GM19035 (cell line): ENCODE measurements at regions not wholly inside any gene's neighbourhood (a gene's known extent, or its start where the extent isn't known, plus 50 kb on each side); places are given as distances from the start of the nearest gene placed in this dataset.

ENCODE experiments used
- ATAC-seq: cut with Tn5 transposase; IDR thresholded peaks from one replicate; pipeline ENCODE4 v1.9.1; 2021; ENCODE audit not compliant: unreplicated experiment

DNA sequence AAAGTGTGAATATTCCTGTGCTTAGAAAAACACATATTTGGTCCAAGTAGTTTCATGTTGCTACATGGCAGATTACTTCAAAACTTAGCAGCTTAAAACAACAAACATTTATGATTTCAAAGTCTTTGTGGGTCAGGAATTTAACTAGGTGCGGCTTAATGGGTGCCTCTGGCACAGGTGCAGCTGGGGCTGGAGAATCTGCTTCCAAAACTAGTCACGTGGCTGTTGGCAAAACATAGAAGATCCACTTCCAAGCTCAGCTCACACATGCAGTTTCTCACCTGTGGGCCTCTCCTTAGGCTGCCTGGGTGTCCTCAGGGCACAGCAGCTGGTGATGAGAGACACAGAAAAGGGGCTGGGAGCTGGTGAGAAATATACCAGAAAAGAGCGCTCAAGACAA, 263.4 kb downstream of the TTLL7 start:
- ATAC-seq, result no peak

DNA sequence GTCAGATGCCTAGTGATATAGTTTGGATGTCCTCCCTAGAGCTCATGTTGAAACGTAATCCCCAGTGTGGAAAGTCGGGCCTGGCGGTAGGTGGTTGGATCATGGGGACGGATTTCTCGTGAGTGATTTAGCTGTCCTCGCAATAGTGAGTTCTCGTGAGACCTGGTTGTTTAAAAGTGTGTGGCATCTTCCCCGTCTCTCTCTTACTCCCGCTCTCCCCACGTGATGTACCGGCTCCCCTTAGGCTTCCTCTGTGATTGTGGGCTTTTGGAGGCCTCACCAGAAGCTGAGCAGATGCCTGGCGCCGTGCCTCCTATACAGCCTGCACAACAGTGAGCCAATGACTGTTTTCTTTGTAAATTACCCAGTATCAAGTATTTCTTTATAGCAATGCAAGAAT, 264.5 kb downstream of the TTLL7 start:
- ATAC-seq, result no peak

DNA sequence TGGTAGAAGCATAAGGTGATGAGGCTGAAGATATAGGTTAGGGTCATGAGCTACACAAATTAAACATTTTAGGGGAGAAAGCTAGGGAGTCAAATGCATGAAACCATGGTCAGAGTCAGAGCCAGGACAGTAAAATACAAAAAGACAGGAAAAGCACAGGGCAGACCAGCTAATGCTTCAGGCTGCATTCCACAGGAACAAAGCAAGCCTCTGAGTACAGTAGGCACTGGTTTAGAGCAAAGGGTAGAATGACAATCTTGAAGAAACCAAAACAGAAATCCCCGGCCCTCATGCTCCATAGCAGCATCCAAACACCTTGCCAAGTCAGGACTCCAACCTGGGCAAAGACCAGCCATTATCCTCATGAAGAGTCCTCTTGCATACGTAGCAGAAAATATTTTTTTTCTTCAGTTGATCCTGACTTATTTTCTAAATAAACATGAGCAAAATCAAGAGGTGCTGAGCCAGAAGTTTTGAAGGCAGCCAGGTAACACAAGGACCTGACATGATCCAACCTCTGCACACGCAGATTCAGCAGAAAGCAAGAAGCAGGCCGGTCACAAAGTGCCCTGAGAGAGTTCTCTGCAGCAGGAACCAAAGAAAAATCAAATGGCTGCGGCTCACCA, 273.1 kb downstream of the TTLL7 start:
- ATAC-seq, result no peak

DNA sequence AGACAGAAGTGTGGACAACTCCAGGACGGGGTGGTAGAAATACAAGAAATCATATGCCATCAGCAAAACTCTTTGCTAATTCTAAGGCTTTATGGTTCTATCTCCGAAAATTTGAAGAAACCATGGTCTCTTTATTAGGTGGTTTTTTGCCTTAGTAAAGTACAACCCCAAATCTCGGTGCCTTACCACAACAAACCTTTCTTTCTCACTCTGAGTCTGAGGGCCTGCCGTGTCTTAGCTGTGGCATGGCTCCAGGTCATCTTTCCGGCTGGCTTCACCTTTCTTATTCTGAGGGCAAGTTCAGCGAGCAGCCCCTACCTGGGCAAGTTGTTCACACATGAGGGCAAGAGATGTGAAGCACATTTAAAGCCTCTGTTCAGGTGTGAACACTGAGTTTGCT, 280.6 kb downstream of the TTLL7 start:
- ATAC-seq, result no peak

DNA sequence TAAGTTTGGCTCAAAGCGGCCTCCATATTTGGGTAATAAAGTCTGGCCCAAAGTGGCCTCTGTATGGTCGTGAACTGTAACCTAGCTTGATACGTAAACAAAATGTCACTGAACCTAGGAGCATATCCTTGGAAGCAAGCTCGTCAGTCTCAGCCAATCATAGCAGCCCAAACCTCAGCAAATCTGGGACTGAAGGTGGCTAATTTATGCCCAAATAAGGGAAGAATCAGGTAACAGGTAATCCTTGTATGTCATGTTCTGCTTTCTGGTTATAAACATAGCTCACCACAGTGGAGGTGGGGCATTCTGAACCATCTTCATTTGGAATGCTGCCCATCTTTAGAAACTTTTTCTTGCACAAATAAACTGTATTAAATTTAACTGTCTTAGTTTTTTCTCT, 281.1 kb downstream of the TTLL7 start:
- ATAC-seq, result no peak

DNA sequence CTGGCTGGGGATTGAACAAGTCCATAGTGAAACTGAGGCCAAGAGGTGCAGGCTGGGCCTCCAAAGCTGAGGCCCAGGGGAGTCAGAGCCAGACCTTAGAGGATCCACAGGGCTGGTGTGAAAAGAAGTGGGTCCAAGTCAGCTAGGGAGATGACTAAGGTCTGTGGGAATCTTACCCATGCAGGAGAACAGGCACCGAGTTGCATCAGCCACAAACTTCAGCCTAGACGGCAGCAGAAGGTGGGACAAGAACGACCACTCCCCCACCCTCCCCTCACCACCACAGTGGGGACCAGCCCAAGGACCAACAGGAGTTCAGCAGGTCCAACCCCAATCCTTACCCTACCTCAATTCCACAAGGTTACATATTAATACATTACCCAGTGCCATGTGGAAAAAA, 282.3 kb downstream of the TTLL7 start:
- ATAC-seq, result no peak

DNA sequence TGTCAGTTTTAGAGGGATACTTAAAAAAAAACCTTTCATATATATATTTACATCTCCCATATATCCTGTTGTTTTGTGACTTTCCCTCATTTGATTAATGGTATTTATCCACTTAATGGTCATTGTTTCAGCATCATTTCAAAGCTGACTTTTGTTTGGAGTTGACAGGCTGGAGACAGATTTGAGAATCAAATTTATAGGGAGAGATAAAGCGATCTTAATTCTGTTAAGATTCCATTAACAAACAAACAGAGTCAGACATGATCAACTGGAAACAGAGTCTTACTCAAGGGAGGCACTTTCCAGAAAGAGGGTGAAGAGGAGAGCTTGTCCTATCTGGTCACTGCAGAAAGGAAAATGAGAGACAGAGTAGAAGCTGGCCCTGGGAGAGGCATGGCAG, 283.4 kb downstream of the TTLL7 start:
- no peak for ATAC-seq

DNA sequence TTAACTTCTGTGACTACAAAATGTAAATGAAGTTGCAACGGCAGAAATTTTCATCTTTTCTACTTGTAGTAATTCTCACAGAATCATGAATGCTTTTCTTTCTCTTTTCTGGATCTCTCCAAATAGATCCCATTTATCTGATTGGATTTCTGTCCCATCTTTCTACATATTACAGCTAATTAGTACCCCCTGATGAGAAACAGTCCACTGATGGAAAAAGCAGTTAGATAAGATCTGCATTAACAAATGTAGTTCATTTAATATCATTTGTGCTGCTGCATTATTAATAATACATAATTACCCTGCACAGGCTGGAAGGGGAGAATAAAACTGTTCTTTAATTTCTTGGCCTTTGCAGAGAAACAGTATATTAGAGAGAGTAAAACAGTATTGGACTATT, 289.3 kb downstream of the TTLL7 start:
- ATAC-seq, result no peak

DNA sequence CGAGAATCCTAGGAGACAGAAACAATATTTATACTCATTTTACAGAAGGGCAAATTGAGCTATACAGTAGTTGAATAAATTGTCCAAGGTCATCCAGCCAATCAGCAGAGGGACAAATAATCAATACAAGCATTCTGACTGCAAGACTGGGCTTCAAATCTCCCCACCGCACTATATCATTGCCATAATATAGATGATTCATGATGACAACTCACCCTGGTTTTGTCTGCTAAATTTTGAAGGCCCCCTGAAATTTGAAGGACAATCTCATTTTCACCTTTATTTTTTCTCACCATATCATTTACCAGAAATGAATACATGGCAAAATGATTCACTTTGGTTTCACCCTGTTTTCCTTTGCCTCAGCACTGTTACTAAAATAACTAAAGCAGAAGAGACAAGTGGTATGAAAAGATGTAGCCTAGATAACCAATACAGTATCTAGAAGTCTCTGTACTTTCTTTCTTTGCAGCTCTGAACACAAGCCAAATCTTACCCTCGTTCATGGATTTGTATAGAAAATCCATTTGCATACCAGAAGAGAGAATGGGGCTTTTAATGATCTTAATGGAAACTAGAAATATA, 292.5 kb downstream of the TTLL7 start:
- ATAC-seq, result no peak

DNA sequence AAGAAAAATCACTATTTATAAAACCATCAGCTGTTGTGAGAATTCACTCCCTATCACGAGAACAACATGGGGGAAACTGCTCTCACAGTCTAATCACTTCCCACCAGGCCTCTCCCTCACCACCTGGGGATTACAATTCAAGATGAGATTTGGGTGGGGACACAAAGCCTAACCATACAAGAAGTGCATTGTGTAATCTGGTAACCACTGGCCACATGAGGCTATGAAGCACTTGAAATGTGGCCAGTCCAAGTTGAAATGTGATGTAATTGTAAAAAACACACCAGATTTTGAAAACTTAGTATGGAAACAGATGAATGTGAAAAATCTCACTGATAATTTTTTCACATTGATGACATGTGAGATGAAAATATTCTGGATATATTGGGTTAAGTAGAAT, 293.8 kb downstream of the TTLL7 start:
- ATAC-seq, result no peak

DNA sequence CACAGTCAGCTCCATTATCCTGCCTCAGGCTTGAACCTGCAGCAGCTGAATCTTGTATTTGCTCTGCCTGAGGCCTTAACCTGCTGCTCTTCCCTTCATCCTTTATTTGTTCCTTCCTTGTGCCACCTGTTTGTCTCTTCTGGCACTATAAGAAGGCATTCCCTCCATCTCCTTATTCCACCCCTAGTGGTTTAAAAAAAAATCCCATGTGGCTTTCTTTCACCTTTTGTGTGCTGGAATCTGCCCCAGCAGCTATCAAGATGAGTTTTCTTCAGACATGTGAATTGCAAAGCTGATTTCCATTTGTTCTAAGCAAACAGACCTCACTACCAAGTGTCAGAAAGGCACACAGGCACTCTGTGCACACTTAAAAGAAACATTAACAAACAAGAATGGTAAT, 294.6 kb downstream of the TTLL7 start:
- no peak for ATAC-seq

DNA sequence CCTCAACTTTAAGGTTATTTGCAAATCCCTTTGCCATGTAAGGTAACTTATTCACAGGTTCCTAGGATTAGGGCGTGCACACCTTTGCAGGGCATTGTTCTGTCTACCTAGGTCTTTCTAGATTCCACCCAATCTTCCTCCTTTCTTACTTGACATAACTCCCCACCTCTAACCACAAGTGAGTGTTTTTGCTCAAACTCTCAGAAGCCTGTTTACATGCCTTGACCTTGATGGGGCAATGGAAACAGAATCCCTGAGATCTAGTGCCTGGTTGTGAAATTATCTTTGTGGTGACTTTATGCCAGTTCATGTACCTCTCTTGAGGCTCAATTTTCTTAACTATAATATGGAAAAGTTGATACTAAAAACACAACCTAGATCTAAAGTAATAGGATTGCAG, 296.6 kb downstream of the TTLL7 start:
- ATAC-seq, result no peak

DNA sequence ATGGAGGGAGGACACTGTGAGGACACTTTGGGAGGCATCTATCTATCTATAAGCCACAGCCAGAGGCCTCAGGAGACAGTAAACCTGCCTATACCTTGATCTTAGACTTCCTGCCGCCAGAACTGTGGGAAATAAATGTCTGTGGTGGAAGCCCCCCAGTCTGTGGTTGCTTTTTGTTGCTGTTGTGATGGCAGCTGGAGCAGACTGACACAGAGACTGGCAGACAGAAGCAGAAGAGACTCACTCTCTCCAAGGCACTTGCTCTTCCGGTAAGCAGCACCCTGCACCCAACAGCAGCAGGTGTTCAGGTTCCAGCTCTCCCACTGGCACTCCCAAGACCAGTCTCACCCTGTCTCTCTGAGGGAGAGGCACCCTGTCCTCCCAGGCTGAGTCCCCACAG, 297.6 kb downstream of the TTLL7 start:
- ATAC-seq, result no peak

DNA sequence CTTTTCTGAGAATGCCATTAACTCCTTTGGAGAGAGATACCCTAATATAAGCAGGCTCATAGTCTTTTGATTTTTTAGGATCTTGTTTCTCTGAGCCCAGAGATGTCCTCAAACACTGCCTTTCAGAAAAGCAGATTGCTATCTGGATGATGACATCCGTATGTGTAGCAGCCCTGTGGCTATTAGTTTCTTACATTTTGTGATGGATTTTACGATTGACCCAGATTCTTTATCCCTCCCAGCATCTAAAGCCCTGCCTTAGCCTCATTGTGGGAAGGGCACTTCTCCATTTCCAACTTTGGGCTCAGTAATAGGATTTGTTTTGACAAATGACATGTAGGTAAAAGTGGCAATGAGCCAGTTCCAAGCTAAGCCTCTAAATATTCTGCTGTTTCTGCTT, 300.3 kb downstream of the TTLL7 start:
- ATAC-seq, result no peak

DNA sequence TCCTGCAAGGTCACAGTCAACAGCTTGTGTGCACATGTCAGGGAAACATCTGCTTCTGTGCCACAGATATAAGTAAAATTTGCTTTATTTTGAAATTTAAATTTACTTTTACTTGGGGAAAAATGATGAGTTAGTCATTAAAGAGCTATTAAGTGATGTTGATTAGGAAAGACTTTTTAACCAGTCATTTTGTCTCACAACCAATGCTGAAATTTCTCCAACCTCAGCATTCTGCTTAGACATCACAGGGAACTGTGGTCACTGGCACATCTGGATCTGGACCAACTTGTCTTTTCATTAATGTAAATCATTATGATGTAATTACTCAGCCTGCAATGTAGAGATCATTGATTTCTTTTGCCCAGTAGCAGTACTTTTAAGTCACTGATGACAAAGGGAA, 301.0 kb downstream of the TTLL7 start:
- ATAC-seq, result no peak

DNA sequence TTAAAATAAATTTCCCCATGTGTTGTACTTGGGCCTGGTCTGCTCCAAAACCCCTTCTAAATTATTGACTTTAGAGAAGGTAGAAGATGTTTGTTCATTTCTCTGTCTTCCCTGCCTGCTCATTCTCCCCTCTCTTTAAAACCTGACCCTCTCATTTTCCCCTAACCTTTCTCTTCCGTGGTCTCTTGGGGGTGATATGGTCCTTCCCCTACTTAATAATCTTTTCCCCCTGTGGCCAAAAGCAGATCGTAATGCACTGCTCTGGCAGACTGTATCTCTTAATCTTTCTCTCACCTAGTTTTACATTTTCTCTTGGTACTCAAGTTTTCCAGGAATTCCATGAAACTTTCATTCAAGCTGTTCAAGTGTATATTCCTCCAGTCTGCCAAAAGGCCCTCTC, 301.7 kb downstream of the TTLL7 start:
- ATAC-seq, result no peak

DNA sequence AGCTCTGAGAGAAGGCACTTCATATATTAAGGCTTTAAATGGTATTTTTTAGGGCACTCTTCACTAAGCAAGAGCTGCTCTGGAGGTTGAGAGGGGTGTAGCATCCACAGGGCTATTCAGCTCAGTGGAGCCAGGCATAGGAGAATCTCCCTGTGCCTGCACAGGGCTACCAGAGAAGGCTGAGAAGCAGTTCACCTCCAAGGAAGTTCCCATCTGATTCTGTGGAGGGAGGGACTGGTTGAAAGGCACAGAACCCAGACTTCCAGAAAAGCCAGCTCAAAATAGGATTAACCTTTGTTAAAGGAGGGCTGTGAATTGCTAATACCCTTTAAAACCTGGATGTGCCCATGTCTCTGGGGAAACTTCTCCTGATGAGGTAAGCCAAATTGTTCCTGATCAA, 304.5 kb downstream of the TTLL7 start:
- no peak for ATAC-seq

DNA sequence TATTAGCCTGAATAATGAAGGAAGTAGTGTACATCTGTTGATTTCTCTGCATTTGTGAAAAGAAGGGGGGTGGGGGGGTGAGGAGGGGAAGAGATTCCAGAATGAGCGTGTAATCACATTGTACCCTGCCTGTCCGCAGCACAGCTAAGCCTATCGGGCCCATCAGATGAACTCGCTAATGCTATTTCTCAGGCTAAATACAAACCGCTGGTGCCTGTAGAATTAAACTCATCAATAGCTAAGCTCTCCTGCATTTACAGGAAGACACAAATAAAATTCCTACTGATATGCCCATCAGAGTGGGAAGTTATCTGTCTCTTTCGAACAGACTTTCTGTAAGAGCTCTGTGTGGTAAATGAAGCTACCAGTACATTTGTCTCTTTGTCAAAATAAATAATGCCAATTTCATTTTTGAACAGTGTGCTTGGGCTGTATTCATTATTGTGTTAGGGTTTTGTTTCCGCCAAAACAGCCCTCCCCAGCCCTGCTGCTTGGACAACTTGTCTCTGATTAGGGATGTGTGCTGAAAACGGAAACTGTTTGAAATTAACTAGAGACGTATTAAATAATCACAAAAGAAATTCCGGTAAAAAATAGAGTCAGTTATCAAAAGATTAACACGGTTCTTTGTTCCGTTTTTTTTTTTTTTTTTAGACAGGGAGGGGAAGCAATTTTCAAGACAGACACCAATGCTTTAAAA, 305.4 kb downstream of the TTLL7 start:
- no peak for ATAC-seq

DNA sequence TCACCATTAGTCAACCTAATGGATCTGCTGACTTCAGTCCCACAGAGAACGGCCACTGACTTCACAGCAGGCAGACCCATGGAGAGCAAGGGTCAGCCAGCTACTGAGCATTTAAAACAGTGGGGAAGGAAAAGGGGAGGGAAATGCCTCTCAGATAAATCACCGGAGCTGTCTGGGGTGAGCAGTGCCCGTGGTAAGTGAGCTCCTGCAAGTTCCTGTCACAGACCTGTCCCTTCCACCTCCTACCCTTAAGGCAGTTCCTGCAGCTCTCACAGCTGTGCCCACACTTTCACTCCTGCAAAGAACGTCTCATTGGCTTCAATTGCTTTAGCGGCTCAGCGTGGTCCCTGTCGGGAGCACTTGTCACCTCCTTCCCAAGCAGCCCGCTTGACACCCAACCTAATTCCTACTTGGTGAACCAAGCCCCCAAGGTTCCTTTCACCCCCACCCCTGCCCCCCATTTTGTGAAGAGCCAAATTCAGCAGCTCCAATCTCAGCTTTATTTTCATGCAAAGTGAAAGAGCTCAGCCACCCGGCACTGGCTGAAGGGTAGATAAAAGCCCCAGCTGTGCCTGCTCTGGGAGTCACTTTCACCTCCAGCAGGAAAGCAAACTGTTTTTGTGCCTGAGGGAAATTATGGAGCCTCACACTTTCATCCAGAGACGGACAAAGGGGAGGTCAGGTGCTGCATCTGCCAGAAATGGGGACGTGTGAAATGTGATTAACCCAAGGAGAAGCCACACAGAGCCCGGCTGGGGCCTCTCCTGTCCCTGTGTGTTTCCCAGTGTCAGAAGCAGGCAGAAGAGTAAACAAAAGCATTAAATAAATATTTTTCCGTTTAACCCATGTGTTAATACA, 306.2 kb downstream of the TTLL7 start:
- ATAC-seq, result no peak

DNA sequence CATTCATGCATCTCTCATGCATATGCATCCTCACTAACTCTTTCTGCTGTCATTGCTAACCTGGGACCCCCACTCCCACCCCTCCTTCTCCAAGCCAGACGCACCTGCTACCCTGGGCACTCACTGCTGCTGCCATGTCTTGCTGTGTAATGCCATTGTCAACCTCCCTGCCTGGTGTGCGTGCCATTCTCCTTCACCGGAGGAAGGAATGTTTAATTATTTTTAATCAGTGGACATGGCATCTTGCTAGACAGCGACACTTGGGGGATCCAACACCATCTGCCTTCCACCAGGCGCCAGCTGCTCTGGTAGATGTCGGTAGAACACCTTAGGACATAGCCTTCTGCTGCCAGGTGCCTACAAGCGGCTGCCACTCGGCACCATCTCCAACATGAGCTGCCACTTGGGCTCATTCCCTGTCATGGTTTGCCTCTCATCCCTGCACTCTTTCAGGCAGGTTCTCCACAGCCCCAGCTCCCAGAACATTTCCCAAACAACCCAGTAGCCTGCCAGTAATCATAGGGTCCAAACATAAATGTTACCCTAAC, 306.9 kb downstream of the TTLL7 start:
- no peak for ATAC-seq
